Left kidney (tissue), 1 donor: ENCODE measurements at regions not wholly inside any gene's neighbourhood (a gene's known extent, or its start where the extent isn't known, plus 50 kb on each side); places are given as distances from the start of the nearest gene placed in this dataset.
A peak's percentile ranks its signal among the peaks of the same experiment; 100 is the strongest.
"Not testable (repeated sequence)": the region's sequence is repeated elsewhere in the genome, so short reads cannot be mapped to it uniquely, and the experiment has no call there.

Experiments used
- DNase-seq: peaks from one replicate; pipeline ENCODE4 v3.0.0-alpha.2; 2013

DNA sequence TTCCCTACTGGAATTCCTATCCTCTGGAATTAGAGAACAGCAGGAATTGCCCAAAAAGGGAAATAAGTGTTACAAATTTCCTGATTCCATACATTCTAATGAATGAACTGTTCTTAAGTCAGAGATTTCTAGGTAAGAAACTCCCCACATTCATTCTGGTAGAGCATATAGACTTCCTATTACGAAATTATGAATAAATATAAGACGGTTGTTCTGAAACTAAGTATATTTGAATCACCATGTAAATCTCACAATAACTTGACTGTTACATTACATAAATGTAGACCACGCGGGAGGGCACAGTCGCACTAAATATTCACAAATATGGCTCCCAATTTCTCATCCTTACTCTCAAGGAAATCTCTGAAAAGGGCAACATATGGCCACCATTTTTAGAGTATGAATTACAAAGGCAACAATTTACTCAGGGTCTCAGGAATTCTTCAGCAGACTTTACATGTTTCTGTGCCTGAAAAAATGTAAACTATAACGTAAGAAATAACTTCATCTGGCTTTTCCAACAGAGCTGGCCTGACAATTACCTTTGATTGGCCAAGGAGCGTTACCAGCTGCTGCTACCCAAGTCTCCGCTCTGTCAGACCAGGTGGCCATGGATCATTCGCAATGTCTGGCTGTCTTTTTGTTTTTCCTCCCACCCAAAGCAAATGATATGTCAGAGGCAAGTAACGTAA lies 115.8 kb downstream of the MPP7 start:
- DNase-seq: no peak

DNA sequence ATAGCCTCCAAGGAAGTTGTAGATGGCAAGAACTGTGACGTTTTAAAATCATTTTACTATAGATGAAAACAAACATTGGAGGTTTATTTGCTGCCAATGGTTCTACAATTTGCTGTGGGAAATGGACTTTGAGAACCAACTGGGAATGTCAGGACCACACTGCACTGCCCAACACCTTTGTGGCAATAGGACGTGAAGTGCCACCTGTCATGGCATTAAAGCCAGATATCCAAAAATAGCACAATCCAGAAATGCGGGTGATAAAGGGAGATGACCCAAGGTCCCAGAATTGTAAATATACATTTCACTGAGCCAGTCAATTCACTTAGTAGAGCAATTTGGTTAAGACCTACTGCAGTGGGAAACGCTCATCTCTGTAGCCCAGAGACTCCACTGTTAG lies 116.4 kb downstream of the MPP7 start:
- no peak for DNase-seq

DNA sequence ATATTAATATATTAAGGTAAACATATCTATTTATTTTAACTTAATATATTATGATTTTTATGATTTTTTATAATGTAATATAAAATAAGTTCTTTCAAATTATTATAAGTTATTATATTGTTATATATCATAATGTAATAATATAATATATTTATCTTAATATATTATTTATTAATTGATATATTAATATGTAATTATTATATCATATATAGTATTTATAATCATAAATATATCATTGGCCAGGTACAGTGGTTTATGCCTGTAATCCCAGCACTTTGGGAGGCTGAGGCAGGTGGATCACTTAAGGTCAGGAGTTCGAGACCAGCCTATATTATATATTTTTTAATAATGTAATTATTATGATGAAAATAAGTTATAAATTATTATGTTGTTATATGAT lies 118.1 kb downstream of the MPP7 start:
- no peak for DNase-seq

DNA sequence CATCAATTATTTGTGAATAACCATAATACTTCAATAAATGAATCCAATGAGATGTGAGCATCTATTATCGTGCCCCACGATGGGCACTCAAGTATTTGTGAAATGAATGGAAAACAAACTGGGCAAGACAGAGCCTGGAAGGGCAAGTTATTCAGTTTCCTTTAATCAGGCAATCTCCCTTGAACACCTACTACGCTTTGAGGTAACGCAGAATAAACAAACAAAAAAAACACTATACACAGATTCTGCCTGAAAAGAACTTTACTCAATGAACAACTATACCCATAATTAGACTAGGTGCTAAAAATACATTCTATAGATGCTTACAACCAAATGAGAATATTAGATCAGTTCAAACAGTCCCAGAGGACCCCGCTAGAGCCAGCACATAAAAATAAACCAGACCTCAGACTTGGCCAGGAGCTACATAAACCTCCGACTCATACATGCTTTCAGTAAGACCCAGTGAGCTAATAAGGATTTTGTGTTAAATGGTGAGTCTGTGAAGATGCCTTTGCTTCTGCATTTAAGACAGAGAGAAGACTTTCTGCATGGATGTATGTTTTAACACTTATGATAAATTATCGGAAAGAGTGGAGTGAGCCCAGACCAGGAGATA lies 121.3 kb downstream of the MPP7 start:
- DNase-seq: no peak

DNA sequence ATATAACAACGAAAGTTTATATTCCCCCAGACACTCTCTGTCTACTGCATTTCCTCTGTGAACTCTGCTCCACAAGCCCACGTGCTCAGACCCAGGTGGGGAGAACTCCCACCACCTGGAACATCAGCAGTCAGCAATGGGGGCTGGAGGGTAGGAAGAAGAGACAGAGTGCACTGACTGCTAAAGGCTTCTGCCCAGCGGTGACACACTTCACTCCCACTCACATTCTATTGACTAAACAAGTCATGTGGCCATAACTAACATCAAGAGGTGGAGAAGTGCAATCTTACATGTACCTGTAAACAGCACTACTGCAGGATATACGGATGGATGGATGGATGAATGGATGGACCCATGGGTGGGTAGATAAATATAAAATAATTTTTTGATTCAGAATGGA lies 122.2 kb downstream of the MPP7 start:
- DNase-seq: no peak

DNA sequence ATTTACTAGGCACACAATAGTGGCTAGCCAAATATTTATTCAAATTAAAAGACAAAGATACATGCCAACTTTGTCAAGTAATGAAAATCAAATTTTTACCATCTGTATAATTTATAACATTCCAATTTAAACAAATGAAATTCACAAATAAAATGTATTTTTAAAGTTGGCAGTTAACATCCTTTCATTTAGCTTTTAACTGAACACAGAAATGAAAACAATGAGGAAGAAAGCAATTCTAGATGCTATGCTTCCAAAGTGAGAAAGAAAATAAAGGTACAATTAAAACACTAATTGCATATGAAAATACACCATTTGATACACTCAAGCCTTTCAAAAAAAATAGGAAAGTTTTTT lies 123.1 kb downstream of the MPP7 start:
- DNase-seq: no peak

DNA sequence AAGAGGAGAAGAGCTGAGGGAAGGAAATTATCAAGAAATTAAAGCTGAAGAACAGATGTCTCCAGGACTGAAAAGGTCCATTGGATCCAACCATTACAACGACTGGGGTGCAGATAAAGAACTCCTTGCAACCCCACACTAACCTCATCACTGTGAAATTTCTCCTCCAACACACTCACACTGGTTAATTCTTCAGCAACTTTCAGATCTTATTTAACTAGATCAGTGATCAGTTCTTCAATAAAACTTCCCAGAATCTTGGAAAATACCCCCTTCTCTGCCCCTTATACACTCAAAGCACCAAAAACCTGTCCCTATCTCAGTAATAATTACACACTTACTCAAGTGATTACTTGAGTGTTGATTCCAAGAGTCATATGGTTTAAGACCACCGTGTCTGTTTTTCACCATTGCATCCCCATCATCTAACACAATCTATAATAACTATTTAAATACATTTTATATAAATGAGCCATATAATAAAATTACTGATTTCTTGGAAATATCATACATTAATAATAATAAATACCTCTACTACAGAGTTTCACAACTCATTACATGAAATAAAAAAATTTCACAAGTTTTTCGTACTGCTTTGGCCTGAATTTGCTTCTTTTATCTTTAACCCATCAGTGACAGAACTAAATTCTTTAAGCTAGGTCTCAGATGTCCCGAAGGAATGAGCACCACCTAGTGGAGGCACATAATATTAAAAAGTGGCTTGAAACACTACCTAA lies 123.7 kb downstream of the MPP7 start:
- DNase-seq: peak; percentile 55

DNA sequence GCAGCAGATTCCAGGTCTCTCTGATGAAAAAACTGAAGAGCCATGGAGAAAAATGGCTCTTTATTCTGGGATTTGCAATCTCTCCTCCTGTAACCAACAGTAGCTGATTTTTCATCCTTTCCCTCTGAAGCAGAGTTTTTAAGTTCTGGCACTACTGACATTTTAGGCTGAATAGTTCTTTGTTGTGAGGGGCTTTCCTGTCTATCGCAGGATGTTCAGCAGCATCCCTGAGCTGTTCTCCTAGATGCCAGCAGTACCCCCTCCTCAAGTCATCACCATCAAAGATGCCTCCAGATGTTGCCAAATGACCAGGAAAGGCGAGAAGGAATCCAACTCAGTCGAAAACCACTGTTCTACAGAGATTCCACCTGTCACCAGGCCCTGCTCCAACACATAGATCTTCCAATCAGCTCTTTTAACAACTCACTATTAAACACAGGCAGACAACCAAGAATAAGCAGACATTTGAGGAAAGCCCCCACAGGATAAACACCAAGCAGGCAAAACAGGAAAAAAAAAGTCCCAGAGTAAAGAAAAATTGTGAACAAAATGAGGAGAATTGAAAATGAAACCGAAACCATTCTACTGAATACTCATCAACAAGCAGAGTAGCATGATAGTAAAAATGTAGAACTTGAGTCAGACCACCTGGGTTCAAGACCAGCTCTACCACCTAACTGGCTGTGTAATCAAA lies 124.8 kb downstream of the MPP7 start:
- no peak for DNase-seq

DNA sequence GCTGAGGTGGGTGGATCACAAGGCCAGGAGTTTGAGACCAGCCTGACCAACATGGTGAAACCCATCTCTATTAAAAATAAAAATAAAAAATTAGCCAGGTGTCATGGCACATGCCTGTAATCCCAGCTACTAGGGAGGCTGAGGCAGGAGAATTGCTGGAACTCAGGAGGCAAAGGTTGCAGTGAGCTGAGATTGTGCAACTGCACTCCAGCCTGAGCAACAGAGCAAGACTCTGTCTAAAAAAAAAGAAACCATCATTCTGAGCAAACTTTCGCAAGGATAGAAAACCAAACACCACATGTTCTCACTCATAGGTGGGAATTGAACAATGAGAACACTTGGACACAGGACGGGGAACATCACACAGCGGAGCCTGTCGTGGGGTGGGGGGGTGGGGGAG lies 126.4 kb downstream of the MPP7 start:
- not testable (repeated sequence) for DNase-seq

DNA sequence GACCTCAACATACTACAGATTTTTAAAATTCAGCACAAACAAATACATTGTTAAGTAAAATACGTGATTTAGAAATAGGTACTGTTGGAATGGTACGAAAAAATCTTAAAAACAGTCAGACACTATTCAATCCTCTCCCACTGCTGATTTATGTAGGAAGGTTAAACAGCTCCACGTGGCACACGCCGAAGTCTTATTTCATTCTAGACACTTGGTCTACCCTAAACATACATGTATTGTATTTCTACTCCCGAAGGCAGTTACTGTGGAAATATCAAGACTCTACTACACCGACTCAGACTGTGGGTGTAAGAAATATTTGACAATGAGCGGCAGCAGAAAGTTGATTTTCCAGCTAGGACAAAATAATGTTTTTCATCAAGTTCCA lies 130.6 kb downstream of the MPP7 start:
- DNase-seq: no peak

DNA sequence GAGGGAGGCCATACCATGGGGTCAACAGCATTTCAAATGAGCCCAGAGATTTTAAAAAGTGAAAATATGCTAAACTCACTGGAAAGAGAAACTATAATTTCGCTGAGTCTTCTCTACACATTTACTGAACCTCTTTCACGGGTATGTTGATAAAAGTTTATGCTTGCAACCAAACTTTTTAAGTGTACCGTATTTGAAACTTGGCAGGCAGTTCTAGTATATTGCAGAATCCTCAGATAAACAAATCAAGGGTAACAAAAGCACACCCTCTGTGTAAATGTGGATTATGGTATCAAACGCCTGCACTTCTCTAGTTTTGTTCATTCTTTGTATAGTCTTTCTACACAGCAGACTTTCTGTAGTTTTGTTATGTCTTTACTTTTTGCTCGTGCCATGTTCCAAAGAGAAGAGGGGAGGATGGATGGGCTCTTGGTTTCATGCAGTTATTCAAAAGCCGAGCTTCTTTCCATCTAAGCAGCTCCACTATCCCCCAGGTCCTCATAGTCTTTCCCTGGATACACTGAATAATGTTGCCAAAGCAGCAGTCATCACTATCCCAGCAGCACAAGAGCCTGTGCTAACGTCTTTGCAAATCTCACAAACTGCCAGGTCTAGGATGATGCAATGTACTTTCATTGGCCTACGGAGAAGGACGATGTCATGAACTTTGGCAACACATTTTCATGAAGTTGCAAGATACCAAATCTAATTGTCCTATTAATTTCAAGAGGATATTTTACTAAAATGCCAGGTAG lies 131.2 kb downstream of the MPP7 start:
- DNase-seq: no peak

DNA sequence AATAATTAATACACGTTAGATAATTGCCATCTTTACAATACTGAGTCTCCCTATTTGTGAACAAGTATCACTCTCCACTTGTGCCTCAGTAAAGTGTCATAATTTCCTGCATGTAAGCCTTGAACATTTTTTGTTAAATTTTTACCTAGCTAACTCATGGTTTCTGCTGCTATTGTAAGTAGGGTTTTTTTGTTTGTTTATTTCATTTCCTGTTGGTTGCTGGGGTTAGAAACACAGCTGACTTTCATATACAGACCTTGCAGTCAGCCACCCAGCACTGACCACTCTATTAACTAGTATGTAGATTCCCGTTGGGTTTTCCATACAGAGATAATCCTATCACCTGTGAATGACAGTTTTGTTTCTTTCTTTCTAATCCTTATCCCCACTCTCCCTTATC lies 133.3 kb downstream of the MPP7 start:
- DNase-seq: no peak

DNA sequence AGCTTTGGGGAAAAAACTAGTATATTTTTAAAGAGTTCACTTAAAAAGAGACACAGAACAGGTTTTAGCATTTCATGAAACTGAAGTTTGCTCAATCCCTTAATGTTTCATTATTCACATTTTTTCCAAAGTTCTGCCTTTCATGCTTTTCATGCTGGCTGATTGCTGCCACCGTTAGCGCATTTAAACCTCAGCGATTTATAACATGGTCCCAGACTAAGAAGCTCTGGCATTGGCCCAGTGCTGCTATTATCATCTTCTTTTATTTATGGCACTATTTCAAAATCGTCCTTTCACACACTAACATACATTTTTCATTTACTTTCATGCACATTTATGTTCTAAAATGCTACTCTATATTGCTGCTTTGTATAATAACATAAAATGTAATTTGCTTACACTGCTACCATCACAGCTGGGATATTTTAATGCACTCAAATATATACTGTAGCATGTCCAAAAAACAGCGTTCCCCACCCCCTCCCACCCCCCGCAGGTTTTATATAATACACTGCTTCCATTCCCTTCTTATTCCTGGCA lies 141.9 kb downstream of the MPP7 start:
- no peak for DNase-seq

DNA sequence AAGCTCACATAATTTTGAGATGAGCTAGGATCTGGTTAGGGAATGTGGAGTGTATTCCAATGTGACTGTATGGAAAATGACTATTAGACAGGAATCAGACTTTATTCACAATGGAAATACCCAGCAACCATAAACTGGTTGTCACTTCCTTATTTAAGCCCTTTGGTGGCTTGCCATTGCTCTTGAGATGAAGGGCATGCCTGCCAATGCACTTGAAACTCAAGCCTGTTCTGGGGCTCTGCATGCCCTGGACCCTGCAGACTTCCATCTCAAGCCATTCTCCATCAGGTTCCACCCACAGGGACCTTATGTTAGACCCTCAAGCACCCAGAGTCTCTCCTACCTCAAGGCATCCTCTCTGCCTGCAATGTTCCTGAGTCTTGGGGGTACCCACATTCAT lies 145.5 kb downstream of the MPP7 start:
- no peak for DNase-seq

DNA sequence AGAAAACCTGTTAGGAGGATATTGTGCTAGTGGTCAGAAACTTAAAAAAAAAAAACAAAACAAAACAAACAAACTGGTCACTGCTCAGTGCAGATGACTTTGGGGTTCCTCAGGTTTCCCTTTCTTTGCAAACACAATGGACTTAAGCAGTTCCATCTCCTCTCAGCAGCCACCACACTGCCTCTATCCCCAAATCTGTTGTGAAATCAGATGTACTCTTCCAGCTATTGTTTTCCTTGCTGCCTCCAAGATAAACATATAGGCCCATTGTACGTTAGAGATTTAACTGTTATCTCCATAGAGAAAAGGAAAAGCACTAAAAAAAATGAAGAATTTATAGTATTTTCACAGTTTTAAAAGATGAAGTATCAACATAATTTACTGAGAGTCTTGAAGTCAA lies 147.1 kb downstream of the MPP7 start:
- DNase-seq: no peak

DNA sequence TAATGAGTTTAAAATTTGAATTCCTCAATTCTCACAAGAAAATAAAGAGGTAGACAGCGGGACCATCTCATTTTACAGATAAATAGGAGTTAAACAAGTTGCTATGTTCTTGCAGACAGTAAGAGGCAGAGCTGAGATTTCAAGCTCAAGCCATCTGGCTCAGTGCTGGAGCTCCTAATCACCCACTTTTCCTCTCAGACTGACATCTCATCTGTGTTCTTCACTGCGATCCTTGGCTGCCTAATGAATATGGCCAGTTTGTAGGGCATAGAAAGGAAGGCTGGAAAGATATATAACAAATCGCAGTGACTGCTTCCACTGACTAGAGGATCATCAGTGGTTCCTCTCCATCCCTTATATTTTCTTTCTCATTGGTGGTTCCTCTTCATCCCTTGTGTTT lies 151.2 kb downstream of the MPP7 start:
- no peak for DNase-seq

DNA sequence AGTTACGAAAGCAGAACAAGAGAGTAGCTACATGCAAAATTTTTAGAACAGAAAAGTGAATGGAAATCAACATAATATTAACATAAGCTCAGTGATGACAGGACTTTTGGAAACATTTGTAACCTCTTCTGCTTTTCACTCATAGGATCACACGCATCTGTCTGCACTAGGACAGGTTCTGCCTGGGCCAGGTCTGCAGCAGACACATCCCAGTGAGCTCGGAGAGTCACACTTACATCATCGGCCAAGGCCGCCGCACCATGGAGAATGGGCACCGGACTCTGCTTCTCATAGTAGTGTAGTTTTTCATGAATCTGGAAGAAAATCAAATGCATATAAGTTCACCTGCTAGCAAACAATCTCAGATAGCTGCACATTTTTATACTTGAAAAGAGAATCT lies 150.9 kb upstream of the ODAD2 start:
- no peak for DNase-seq

DNA sequence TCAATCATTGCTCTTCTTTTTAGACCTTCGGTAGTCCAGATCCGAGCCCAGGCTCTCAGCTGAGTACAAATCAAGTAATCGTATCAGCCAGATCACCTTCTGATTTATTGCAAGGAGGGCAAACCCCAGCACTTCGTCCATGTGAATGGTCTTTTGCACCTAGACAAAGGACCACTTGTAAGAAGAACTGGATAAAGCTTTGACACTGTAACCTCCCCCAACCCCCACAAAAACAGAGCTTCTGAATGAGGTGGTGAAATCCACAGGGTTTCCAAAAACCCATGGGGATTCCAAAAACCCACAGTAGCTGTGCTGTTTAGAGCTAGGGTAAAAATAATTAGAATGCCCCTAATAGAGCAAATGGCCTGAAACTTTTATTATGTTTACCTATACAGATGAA lies 148.8 kb upstream of the ODAD2 start:
- DNase-seq: no peak

DNA sequence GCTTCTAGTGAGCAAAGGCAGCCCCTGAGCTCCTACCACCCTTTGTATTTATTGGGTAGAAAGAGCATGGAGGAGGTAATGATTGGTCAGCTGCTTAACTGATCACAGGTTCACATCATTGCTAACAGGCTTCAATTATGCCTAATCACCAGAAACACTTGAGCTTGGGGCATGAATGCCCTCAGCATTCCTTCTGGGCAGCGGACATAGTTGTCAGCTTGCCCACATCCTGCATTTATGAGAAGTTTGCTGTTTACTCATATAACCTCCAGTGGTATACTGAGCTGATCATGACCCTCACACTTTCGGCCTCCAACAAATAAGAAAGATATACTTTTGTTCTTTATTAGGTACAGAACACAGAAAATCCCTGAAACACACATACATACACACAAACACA lies 140.3 kb upstream of the ODAD2 start:
- no peak for DNase-seq

DNA sequence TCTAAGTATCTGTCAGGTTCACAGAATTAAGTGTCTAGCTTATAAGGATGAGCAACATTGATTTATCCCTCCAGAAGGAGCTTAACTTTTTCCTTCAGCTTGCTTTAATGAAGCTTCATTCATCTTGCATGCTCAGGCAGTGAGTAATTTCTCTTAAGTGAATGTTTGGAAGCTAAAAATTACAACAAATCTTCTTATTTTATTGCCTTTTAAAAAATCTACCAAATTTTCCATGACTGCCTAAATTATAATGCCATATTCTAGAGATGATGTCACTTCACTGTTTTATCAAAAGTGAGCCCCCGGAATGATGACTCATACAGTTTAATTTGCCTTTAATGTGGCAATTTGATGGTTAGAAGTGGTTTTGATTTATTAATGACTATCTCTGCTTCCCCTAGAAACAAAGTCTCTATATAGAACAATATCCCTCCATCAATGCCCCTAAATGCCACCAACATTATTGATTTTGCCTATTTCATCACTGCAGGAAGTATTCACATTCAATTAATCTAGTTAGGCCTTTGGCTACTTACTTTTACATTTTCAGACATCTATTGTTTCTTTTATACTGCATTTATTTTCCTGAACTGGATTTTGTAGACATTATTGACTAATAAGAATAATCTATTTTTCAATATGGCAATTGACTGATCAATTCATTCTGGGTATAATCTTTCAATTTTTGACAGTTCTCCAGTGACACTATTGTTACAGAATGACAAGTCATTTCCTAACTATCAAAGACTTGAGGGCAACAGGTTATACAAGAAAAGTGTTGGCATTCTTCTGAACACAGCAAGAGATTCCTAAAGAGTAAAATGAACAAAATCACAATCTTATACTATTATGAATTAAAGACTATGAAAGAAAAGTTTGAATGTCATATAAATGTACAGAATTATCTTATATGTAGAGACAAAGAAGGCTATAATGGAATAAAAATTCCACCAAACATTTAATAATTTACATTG lies 139.3 kb upstream of the ODAD2 start:
- no peak for DNase-seq

DNA sequence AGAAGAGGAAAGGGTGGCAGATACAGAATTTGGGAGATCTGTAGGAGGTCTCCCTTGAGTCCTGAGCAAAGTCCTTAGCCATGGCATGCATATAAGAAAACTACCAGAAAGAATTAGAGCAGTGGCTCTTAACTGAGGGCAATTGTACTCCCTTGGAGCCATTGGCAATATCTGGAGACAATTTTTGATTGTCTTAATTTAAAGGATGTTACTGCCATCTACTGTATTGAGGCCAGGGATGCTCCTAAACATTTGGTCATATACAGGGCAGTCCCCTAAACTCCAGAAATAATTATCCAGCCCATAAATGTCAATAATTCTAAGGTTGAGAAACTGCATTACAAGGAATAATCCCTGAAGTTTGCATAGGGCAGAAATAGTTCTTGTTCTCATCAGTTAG lies 136.4 kb upstream of the ODAD2 start:
- no peak for DNase-seq
